Left cardiac atrium (tissue), 4 donors: ENCODE measurements at regions not wholly inside any gene's neighbourhood (a gene's known extent, or its start where the extent isn't known, plus 50 kb on each side); places are given as distances from the start of the nearest gene placed in this dataset.
"Not testable (repeated sequence)": the region's sequence is repeated elsewhere in the genome, so short reads cannot be mapped to it uniquely, and the experiment has no call there.

Experiments
- ATAC-seq, 2 donors: fragments of 200-7000 bp; cut with Tn5 transposase; one replicate each; pipeline ENCODE4 v1.9.1; 2020; ENCODE audit warnings: mild to moderate bottlenecking in 2 of 2, moderate library complexity in 2 of 2
- DNase-seq: peaks from one replicate; pipeline ENCODE4 v3.0.0-alpha.2; 2020
- intact Hi-C, 2 donors: fragments of 100-400 bp; cut with DNase I; formaldehyde crosslinking; loops; one replicate each; pipeline versions ENCODE4 v1.14.1 to v1.15.1; 2022 to 2023
- donor health status: DM: no; HTN: yes; CAD: no.
- donor health status: DM: no; HTN: yes; CAD: no; lungs with severe emphysema.
- donor health status: DM: yes; HTN: yes; CAD: no.
- donor health status: Dilated cardiomyopathy.

DNA sequence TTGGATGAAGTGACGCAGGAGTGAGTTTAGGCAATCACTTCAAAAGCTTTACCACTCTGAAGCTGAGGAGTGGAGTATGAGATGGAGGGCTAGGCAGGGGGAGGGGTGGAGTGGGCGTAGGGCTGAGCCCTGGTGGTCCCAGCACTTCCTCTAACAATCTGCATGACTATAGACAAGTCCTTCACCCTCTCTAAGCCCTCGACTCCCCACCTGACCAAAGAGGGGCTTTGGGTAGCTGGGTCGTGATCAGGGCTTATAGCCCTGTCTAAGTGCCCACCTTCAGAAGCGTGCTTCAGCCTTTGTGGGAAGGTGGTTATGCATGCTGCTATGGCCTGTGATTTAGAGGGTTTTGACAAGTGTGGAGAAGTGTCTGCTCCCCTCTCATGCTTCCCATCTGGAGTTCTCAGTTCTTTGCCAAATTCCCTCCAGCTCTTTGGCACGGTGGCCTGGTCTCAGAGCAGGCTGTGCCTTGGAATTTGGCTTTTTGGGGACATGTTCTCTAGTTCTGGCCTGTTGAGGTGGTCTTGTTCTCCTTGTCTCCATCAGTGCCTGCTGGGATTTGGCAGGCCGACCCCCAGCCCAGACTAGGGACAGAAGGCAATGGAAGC, 53.0 kb downstream of the ACTBL2 start:
- intact Hi-C loops = no loop called here
- peak; percentile 25 to 53 for ATAC-seq

DNA sequence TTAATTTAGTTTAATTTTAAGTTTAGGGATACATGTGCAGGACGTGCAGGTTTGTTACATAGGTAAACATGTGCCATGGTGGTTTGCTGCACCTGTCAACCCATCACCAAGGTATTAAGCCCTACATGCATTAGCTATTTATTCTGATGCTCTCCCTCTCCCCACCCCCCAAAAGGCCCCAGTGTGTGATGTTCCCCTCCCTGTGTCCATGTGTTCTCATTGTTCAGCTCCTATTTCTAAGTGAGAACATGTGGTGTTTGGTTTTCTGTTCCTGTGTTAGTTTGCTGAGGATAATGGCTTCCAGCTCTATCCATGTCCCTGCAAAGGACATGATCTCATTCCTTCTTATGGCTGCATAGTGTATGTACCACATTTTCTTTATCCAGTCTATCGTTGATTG, 53.6 kb downstream of the ACTBL2 start:
- intact Hi-C loops, DNase-seq, ATAC-seq: not testable (repeated sequence)

More for the DNA sequence above, 53.0 kb downstream of the ACTBL2 start:
- DNase-seq = no peak

DNA sequence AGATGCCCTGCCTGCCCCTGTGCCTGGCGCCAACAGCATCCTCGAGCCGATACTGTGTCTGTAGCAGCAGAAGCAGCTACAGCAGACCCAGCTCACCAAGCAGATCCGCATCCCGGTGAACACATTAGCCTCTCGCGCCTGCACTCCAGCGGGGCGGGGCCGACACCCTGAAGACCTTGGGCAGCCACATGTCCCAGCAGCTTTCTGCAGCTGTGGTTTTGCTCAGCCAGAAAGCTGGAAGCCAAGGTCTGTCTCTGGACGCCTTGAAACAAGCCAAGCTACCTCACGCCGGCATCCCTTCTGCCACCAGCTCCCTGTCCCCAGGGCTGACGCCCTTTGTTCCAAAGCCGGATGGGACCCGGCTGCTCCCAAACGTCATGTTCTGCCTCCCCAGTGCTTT, 59.6 kb downstream of the ACTBL2 start:
- DNase-seq (peak; percentile 41), ATAC-seq (peak; percentile 65 to 84)
- intact Hi-C loops = no loop called here

DNA sequence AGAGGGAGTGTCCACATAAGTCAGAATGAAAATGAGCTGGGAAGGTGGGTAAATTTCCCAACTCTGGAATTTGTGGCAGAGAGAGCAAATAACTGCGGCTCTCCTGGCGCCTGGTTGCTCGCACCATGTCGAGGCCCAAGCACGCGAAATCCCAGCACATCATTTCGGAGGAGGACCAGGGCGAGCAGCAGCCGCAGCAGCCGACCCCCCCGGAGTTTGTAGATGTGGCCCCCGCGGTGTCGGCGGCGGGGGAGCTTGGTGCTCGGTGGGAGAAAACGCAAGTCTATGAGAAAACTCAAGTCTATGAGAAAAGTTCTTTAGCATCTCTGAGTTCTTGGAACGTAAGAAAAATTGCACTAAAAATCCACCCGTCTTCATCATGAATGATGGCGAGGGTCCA, 60.3 kb downstream of the ACTBL2 start:
- DNase-seq (no peak), ATAC-seq (no peak)
- intact Hi-C loops = no loop called here

DNA sequence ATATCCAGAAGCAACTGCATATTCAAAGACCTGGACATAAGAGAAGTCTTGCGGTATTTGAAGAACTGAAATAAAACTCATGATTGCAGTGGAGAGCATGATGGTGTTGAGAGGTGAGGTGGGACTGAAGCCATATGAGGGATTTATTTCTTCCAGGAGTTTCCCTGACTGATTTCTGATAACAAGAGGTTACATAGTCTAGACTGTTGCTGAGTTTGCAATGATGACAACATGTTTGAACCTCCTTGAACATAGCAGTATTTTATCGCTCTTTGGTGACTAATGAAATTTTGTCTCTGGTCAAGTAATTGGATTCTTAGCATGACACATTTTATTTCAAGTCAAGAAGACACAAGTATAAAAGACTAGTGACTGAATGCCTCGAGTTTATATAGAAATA, 61.8 kb downstream of the ACTBL2 start:
- no peak for DNase-seq
- no peak for ATAC-seq
- intact Hi-C loops = no loop called here

DNA sequence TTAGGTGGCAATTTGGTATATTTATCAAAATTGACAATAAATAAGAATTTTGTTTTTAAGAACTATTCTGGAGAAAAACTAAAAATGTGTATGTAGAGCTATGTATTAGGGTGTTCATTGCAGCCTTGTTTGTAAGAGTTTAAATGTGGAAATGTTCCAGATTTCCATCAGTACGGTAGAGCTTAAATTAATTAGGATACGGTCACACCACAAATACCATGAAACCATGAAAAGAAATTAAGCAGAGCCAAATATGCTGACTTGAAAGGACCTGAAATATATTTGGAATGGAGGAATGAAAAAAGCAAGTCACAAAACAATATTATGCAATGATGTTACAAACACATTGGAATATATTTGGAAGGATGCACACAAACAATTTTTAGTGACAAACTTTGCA, 64.6 kb downstream of the ACTBL2 start:
- intact Hi-C loops = no loop called here
- ATAC-seq (no peak), DNase-seq (no peak)

DNA sequence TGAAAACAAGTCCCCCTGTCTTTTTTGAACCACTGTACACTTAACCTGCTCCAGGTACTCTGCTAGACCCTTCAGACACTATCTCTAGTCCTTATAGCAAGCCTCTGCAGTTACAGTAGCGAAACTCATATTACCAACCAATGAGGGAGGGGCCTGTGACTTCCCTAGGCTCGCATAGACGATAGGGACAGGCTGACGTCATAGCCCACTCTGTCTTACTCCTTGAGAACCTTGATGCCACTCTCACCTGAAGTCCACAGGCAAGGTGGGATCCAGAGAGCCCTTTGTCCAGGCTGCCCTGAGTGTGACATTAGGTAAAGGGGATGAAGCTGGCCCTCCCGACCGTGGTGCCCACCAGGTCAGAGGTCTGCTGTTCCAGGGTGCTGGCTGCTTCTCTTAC, 65.3 kb downstream of the ACTBL2 start:
- intact Hi-C loops = no loop called here
- DNase-seq (no peak), ATAC-seq (no peak)

DNA sequence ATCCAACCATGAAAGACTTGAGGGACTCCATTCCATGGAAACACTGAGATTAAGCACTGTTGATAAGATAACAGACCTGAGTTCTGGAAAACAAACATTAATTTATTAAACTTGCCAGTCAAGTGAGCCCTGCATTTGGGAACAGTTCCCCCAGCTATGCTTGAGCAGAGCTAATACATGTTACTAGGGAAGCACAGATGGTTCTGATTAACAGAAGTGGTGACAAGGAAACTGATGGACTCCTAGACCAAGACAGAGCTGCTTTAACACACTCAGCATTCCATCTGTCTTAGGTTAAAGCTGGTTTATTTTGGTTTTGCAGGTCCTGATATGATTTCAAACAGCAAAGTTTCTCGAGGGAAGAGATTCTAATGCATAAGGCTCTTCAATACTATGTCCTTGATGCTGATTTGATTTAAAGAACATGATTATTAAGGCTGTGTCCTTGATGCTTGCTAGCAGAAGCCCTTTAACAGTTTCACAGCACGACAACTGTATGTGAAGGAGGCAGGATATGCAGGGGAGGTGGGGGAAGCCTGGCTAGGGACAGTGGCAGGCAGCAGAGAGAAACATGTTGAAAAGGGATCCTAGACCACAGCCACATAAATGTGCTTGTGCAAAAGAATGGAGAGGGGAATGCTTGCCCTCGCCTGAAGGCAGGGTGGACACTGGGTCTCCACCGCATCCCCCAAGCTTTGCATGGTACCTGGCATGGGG, 66.2 kb downstream of the ACTBL2 start:
- intact Hi-C loops = no loop called here
- no peak for DNase-seq
- ATAC-seq = peak; percentile 60 to 84

DNA sequence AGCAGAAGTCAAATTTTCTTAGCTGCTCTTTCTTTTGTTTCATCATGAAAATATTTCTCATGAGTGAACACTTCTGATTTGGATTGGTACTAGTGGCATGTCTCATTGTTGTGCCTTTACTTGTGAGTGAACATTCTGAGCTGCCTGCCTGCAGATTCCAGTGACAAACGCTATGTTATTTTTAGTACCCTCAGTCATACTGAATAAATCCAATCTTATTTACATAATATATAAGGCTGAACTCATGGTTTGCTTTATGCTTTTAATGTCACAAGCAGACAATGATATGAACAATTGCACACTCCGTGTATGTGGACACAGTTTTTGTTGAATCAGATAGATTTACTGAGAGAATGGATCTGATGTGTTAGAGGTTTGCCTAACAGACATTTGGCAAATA, 67.8 kb downstream of the ACTBL2 start:
- ATAC-seq = no peak
- DNase-seq = no peak
- intact Hi-C loops = no loop called here

DNA sequence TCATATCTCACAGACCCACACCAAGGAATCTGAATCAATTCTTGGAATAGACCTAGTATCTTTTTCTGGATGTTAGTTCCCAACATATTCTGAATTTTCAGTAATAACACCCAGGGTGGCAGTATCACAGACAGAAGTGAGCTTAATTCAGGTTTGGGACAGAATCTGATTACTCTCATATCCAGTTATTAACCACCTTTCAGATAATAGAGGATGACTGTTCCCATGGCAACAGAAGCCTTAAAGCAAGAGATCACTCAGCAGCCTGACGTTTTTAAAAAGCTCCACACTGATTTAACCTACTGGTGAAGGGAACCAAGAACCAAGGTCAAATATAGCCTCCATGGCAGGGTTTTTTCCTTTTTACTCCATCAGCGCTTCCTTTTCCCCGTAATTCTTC, 68.4 kb downstream of the ACTBL2 start:
- ATAC-seq (no peak), DNase-seq (no peak)
- intact Hi-C loops = no loop called here

DNA sequence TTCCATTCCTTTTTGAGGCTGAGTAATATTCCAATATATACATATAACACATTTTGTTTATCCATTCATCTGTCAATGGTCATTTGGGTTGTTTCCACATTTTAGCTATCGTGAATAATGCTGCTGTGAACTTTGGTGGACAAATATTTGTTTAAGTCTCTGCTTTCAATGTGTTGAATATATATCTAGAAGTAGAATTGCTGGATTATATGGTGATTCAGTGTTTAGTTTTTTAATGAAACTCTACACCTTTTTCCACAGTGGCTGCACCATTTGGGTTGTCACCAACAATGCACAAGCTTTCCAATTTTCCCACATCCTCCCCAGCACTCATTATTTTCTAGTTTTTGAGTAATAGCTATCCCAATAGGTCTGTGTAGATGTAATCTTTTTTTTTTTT, 69.5 kb downstream of the ACTBL2 start:
- ATAC-seq (no peak), DNase-seq (no peak)
- intact Hi-C loops = no loop called here

DNA sequence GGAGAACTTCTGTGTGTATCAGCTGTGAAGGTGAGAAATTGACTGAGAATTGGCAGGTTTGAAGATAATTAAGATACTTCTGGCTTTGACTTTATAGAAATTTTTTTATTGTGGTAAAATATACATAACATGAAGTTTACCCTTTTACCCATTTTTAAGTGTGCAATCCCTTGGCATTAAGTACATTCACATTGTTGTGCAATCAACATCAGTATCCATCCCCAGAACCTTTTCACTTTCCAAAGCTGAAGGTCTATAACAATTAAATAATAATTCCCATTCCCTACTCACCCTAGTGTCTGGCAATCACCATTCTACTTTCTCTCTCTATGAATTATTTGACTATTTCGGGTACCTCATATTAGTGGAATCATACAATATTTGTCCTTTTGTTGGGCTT, 69.9 kb downstream of the ACTBL2 start:
- ATAC-seq (no peak), DNase-seq (no peak)
- intact Hi-C loops = no loop called here

DNA sequence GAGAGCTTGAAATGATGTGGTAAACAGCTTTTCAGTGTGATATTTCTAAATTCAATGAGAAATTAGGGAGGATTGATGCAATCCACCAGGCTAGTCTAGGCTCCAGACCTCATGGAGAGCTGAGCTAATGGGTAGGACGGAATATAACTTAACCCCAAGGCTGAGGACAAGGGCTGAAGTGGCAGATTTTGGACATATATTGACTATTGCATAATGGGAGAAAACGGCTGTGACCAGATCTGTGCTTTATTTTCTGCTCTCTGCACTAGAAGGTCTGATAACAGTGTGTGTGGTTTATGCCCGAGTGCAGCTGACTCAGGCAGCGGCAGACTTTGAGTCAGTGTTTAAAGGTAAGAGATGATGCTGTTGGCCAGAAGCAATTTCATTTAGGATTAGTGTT, 70.6 kb downstream of the ACTBL2 start:
- intact Hi-C loops = no loop called here
- peak; percentile 53 to 64 for ATAC-seq
- DNase-seq = no peak

DNA sequence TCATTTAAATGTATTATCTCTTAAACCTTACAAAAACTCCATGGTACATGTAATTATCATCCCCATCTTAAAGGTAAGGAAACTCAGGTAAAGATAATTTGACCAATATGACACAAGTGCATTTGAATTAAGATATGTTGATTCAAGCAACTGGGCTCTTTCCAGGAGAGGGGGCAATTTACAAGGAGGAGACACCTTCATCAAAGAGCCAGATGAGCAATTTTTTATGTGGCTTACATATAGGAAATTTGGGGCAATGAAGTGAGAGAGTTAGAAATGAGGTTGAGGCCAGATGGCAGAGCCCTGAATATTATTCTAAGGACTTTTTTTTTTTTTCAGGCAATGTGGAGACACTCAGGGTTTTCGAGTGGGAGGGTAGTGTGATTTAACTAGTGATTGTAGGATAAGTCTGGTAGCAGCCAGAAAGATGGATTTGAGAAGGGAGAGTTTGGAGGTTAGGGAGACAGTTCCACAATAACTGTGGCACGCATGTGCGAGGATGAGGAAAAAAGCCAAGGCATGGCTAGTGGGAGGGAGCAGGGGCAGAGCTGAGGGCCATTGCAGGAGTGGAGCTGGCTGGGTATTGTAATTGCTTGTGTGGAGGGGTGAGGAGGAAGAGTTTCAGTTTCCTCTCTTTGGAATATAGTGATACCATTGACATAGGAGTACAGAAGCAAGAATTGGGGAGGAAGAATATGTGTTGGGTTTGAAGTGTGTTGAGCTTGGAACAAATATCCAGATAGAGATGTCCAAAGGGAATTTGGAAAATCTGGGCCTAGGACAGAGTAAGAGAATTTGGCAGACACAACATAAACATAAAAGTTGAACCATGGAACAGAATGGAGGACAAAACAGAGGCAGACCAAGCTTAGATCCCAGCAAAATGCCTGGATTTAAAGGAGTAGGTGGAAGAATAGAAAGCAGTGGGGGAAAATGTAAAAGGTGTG, 72.0 kb downstream of the ACTBL2 start:
- intact Hi-C loops = no loop called here
- no peak for DNase-seq

DNA sequence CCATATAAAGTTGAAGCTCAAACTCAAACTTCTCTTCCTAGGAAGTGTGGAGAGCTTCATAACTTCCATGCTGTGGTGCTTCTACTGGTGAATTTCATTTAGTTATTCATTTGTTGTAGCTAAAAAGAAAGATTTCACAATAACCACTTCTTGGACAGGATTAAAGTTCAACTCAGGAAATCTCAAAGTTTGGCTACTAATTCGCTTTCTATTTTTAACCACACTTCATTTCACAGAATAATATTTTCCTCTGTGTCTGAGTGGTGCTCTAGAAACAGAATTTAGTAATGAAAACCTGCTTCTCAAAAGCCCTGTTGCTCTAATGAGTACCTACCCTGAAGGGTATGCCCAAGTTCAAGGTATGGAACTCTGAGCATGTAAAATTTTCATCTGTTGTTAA, 73.9 kb downstream of the ACTBL2 start:
- ATAC-seq = peak; percentile 24 to 57
- intact Hi-C loops = no loop called here
- DNase-seq = no peak

More for the DNA sequence above, 72.0 kb downstream of the ACTBL2 start:
- ATAC-seq = peak; percentile 12 to 21

DNA sequence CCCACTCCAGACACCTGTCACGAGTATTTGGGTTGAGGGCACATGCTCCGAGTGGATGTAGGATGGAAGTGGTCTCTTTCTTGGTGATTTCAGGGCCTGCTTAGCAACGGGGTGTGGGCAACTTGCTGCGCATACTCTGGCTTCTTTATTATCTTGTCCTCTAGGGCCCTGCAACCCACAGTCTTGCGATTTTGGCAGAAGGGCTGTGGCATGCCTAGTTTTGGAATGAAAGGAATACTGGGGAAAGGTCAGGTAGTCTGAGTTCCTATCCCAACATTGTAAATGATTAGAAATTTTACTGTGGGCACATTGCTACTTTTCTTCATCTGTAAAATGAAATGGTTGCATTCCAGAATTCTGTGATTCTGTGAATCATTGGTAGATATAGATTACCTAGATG, 74.3 kb downstream of the ACTBL2 start:
- DNase-seq = no peak
- intact Hi-C loops = no loop called here
- no peak for ATAC-seq

DNA sequence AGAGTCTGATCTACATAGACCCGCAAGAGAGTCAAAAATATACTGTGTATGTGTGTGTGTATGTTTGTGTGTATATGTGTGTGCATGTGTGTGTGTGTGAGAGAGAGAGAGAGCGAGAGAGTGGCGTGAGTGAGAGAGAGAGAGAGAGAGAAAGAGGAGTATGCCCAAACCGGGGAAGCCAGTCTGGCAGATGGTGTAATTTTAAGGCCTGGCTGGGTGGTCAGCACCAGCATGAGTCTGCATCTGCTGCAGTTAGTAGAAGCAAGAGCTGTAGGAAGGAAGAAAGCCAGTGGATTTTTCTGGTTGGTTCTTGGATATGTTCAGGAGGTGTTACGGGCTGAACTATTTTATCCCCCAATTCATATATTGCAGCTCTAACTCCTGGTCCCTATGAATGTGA, 75.2 kb downstream of the ACTBL2 start:
- intact Hi-C loops = no loop called here
- no peak for DNase-seq

DNA sequence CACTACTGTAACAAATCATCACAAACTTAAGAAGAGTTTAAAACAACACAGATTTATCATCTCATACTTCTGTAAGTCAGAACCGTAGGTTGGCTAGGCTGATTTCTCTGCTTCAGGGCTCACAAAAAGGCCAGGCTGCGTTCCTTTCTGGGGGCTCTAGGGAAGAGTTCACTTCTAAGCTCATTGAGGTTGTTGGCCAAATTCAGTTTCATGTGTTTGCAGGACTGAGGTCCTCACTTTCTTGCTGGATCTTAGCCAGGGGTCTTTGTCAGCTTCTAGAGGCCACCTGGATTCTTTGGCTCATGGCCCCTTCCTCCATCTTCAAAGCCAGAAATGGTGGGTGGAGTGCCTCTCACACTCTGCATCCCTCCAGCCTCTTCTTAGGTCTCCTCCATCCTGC, 76.0 kb downstream of the ACTBL2 start:
- DNase-seq (no peak), ATAC-seq (no peak)
- intact Hi-C loops = no loop called here

More for the DNA sequence above, 75.2 kb downstream of the ACTBL2 start:
- ATAC-seq = no peak

DNA sequence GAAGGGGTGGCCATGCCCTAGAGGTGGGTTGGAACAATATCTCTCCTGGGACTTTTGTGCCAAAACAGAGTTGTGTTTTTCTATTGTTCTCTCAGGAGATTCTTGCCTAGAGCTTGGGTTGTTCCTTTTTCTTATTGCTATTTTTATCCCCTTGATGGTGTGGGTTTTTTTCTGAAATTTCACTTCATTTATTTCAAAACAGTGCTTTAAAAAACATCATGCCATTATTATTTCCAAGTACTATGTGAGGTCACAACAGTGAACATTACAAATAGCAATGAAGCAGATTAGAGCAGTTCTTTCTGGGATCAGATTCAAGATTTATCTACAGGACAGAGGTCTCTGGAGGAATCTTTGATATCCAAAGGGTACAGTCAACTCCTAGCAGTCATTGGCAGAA, 76.6 kb downstream of the ACTBL2 start:
- intact Hi-C loops = no loop called here
- DNase-seq (no peak), ATAC-seq (peak; percentile 36 to 70)

DNA sequence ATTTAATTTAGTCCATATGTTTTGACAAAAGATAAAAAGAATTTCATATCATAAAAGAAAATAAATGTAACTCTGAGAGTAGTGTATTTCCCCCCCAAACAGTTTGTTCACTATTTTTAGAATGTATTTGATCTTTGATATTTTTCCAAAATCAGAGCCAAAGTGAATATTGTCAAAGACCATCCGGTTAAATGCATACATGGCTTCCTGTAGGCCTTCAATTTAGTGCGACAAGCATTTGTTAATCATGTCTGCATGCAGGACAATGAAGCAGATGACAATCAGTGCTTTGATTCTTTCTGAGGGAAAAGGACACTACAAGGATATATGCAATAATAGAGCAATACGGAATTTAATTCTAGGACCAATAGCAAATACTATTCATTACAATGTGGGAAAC, 79.8 kb downstream of the ACTBL2 start:
- DNase-seq (no peak), ATAC-seq (no peak)
- intact Hi-C loops = no loop called here
